NB4 (cell line): ENCODE measurements at regions not wholly inside any gene's neighbourhood (a gene's known extent, or its start where the extent isn't known, plus 50 kb on each side); places are given as distances from the start of the nearest gene placed in this dataset.

Experiments
- DNase-seq: peaks from one replicate; pipeline ENCODE4 v3.0.0; 2010; ENCODE audit warnings: low read depth
- H3K4me3 ChIP-seq: one replicate; pipeline ENCODE4 v1.5.1; 2011; ENCODE audit warnings: mild to moderate bottlenecking, low read depth, low read length, moderate library complexity
- MYC ChIP-seq: IDR thresholded peaks from 2 replicates; pipeline ENCODE4 v1.6.1; 2011; ENCODE audit warnings: low read depth, low read length
- POLR2A ChIP-seq: IDR thresholded peaks from 2 replicates; pipeline ENCODE4 v1.6.1; 2011; ENCODE audit warnings: mild to moderate bottlenecking; ENCODE audit not compliant: insufficient read length; ENCODE audit errors: extremely low read depth
- TF ChIP-seq, protein P1 (sequence below): IDR thresholded peaks from one replicate; pipeline ENCODE4 v1.5.1; 2012; ENCODE audit warnings: low read depth, low read length
- TF ChIP-seq, protein P2 (sequence below): IDR thresholded peaks from 2 replicates; pipeline ENCODE4 v1.6.1; 2011; ENCODE audit warnings: low read depth, low read length

DNA sequence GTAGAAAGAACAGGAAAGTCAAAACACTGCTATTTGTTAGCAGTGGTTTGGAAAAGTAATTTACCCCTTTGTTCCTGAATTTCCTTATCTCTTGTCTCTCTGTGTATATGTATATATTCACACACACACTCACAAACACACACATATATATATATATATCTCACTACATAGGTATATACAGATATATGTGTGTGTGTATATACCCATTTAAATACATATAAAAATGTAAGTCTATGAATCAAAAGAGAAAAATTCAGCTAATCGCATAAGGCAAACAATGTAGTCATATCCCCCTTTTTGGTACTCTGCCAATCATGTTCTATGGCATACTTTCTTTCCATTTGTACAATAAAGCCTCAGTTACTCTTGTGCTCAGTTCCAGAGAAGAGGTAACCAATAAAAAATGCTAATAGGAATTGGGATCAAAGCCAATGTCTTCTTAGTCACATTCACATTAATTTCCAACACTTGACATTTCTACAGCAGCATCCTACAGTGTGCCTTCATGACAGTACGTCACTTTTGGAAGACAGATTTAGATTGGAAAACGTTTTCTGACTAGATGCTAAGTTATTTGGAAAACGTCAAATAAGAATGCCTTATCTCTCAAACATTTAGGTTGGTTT, 94.6 kb downstream of the MC4R start:
- TF ChIP-seq, protein P1, sequence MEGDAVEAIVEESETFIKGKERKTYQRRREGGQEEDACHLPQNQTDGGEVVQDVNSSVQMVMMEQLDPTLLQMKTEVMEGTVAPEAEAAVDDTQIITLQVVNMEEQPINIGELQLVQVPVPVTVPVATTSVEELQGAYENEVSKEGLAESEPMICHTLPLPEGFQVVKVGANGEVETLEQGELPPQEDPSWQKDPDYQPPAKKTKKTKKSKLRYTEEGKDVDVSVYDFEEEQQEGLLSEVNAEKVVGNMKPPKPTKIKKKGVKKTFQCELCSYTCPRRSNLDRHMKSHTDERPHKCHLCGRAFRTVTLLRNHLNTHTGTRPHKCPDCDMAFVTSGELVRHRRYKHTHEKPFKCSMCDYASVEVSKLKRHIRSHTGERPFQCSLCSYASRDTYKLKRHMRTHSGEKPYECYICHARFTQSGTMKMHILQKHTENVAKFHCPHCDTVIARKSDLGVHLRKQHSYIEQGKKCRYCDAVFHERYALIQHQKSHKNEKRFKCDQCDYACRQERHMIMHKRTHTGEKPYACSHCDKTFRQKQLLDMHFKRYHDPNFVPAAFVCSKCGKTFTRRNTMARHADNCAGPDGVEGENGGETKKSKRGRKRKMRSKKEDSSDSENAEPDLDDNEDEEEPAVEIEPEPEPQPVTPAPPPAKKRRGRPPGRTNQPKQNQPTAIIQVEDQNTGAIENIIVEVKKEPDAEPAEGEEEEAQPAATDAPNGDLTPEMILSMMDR, result no peak
- TF ChIP-seq POLR2A (no peak), MYC (no peak)
- TF ChIP-seq, protein P2, sequence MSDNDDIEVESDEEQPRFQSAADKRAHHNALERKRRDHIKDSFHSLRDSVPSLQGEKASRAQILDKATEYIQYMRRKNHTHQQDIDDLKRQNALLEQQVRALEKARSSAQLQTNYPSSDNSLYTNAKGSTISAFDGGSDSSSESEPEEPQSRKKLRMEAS, result no peak
- DNase-seq, result no peak
- no peak overlapping the region for H3K4me3 ChIP-seq

DNA sequence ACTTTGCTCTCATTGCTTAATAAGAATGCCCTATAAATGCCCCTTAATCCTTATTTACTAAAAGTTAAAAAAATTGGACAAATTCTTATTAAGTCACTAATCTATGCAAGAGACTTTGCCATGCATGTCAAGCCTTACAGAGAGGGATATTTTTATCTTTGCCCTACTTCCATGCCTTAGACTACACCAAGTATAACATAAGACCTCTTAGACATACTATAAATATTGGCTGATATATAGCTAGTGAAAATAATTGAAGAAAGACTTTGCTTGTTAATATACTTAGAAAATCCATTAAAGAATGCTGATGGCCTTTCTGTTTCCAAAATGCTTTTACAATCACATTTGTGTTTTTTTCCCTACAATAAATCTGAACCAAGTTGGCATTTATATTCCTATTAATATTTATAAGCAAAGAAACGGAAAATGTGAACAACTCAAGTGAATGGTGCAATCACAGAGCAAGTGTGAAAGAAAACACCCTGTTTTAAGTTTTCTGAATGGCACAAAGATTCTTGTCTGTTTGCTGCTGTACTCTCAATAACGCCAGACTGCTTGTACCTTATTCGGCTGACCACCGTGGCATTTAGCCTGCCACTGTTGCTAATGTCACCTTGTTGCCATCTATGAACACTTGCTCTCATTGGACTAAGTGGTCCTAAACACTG, 105.0 kb downstream of the MC4R start:
- H3K4me3 ChIP-seq, result no peak overlapping the region
- TF ChIP-seq, protein P1, result no peak
- no peak for TF ChIP-seq POLR2A
- TF ChIP-seq MYC, result no peak
- TF ChIP-seq, protein P2, result no peak

DNA sequence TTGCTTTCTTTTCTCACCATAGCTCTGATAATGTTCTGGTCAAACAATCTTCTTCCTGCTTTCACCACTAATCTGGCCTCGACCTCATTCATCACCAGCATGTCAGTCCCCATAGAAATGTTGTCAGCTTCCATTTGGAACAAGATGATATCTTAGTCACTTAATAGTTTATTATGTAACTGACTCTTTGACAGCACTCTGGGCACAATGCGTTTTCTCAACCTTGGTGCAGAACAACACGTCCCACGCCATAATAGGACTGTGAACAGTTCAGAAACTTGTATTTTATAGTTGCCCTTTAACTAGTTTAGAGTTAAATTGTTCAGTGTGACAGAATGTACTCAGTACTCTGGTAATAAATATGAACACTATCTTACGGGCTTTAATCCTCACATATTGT, 106.0 kb downstream of the MC4R start:
- H3K4me3 ChIP-seq, result no peak overlapping the region
- TF ChIP-seq, protein P1, result no peak
- TF ChIP-seq, protein P2, result no peak
- TF ChIP-seq MYC, result no peak
- no peak for TF ChIP-seq POLR2A
- no peak for DNase-seq

More for the DNA sequence above, 105.0 kb downstream of the MC4R start:
- DNase-seq, result no peak

DNA sequence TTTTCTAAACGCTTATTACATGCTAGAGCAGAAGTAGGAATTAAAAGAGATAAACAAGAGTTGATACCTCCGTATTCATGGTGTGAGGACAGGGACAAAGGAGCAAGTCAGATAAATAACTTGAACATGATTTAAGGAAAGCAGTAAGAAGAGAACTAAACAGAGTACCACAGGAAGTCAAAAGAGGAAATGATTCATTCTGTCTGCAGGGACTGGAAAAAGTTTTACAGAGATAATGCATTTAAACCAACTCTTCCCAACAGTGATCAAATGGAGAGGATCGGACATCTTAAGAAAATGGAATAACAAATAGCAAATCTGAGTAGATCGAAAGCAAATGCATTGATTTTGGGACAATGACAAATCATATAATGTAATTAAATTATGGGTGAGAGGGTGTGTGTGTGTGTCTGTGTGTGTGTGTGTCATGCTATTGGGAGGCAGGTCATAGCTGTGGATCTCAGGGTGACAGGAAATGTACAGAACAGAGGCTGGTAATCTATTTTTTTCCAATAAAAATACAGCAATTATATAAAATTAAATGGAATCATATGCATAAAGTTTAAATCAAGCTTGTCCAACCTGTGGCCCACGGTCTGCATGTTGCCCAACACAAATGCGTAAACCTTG, 113.4 kb downstream of the MC4R start:
- TF ChIP-seq, protein P1, result no peak
- TF ChIP-seq MYC, result no peak
- TF ChIP-seq POLR2A, result no peak
- TF ChIP-seq, protein P2, result no peak
- peak; percentile 44 for DNase-seq
- no peak overlapping the region for H3K4me3 ChIP-seq

DNA sequence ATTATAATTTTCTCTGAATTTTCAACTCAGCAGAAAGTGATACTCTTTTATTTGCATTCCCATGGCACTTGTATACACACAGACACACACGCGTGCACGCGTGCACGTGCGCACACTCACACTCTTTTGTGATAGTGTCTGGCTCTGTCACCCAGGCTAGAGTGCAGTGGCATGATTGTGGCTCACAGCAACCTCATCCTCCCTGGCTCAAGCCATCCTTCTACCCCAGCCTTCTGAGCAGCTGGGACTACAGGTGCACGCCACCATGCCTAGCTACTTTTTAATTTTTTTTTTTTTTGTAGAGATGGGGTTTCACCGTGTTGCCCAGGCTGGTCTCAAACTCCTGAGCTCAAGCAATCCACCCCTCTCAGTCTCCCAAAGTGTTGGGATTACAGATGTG, 123.2 kb downstream of the MC4R start:
- DNase-seq, result no peak
- H3K4me3 ChIP-seq, result no peak overlapping the region
- TF ChIP-seq, protein P1, result no peak
- TF ChIP-seq MYC (no peak), POLR2A (no peak)
- TF ChIP-seq, protein P2, result no peak
